Suppressor macrophage treated with lipopolysaccharide for 4 hours (primary cell): ENCODE measurements at regions not wholly inside any gene's neighbourhood (a gene's known extent, or its start where the extent isn't known, plus 50 kb on each side); places are given as distances from the start of the nearest gene placed in this dataset.

Source experiments
- DNase-seq: peaks from one replicate; pipeline ENCODE4 v3.0.0-alpha.2; 2020

DNA sequence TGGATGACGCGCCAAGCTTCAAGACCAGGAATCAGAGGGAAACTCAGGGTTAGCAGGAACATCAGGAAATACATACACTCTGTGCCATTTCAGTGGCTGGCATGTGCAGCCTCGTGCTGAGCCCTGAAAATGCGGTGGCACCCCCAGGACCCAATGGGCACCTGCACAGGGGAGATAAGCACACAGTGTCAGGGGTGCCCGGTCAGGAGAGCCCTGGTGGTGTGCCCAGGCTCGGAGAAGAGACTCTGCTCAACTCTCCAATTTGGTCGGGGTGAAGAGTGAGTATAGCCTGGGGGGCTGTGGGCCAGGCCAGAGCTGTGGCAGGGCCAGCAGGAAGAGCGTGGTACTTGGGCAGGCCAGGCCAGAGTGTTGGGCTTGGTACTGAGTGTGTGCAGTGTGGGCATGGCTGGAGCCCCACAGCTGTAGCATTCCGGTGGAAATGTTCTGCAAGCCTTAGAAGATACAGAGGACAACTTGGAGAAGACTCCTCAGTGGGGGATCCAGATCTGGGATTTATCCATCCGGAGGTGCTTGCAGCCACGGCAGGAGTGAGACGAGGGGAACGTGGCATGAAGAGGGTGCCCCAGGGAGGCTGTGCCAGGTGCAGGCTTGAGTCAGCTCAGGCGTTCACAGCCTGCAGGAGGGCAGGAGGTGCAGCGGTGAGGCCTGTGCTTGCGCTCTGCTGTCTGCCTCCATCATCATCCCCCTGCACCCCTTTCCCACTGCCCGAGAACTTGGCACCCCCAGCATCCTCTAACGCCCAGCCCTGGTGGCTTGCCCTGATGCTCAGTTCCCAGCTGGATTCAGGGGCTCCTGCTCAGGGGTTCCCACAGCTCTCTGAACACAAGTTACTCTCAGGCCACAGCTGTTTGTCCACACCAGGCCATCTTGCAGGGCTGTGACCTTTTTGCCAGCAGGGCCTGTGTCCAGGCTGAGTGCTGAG, 451.7 kb upstream of the HS6ST1 start:
- DNase-seq: no peak

DNA sequence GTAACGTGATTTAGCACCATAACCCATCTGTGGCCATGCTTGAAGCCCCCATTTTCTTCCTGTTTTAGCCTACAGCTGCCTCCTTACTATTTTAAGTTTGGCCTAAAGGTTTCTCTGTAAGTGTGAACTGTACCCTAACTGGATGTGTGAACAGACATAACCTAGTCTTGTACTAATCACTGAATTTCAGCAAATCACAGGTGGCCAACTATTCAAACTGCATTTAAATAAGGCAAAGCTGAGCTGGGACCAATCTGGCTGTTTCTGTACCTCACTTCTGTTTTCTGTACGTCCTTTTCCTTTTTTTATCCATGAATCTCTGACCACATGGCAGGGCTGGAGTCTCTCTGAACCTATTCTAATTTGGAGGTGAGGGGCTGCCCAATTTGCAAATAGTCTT, 452.7 kb upstream of the HS6ST1 start:
- no peak for DNase-seq

GRCh38 chr2:128772671-128773070, 454.0 kb upstream of the HS6ST1 start:
- DNase-seq: no peak

DNA sequence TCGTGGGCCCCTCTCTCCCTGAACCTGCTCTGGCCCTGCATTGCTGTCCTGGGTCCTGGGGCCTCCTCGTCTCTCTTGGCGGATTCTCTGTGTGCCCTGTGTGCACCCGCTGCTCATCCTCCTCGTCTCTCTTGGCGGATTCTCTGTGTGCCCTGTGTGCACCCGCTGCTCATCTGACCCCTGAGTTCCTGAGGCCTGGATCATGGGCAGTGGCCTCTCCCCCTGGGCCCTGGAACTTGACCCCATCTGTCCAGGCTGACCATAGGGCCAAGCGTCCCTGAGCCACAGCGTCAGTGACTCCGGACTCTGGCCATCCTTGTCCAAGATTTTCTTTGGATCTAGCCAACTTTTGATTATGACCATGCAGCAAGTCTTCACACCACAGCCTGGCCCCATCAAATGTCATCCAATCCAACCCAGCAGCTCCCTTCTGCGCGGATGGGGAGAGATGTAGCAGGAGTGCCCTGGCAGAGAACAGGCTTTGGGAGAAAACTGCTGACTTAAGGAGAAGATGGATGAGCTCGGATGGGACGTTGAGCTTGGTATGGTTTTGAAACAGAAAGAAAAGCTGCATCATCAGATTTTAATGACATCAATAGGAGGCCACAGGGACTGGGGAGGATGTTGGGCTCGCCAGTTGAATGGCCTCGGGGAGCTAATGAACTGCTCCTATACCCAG, 455.1 kb upstream of the HS6ST1 start:
- DNase-seq: no peak

- DNase-seq: no peak
Measured at GRCh38 chr2:128774320-128775216, 455.9 kb upstream of the HS6ST1 start.

GRCh38 chr2:128775217-128775913, 456.7 kb upstream of the HS6ST1 start:
- no peak for DNase-seq

DNA sequence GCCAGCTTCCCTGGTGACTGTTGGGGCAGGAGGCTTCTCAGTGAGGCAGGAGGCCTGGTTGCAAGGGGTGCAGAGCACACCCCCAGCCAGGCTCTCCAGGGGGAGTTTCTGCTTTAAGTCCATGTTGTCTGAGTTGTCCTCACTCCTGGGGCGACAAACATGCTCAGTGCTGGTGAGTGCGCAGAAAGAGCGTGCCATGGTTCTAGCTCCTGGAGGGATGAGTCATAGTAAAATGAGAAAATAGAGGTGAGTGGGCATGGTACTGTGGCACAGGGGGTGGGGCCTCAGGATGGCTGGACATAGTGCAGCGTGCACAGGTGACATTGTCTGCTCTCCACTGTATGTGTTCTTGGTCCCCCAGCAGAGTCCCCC, 457.2 kb upstream of the HS6ST1 start:
- DNase-seq: no peak

DNA sequence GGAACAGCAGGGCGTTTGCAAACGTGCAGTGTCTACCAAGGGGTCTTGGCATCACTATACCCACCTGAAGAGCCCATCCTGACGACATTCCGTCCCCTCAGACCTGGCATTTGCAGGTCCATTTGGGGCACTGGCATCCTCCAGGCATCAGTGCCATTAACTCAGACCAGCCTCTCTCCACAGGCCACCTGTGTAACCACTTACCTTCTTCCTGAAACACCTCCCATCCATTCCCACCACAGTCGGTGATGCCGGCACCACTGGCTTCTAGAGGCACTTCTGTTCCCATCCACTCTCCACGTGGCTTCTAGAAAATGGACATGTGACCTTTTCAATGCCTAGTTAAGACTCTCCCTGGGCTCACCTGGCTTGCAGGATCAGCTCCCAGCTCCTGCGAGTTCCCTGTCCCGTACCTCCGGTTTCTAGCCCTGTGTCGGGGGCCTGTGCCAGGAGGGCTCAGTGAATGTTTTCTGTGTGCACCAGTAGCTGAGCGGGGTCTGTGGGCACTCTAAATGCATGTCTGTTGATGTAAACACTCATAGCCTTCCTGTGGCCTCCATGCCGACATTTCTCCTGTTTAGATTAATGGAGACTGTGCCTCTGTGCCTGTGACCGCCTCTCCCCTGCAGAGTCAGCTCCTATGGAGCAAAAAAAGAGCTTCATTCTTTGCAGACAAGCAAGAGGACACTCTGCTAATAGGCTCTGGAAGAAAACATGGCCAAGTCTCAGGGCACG, 458.0 kb upstream of the HS6ST1 start:
- DNase-seq: no peak

- no peak for DNase-seq
Measured at GRCh38 chr2:128777196-128778035, 458.7 kb upstream of the HS6ST1 start.

GRCh38 chr2:128778843-128779242, 460.2 kb upstream of the HS6ST1 start:
- DNase-seq: no peak

GRCh38 chr2:128779301-128780095, 460.8 kb upstream of the HS6ST1 start:
- no peak for DNase-seq

GRCh38 chr2:128780434-128781080, 461.9 kb upstream of the HS6ST1 start:
- DNase-seq: no peak

DNA sequence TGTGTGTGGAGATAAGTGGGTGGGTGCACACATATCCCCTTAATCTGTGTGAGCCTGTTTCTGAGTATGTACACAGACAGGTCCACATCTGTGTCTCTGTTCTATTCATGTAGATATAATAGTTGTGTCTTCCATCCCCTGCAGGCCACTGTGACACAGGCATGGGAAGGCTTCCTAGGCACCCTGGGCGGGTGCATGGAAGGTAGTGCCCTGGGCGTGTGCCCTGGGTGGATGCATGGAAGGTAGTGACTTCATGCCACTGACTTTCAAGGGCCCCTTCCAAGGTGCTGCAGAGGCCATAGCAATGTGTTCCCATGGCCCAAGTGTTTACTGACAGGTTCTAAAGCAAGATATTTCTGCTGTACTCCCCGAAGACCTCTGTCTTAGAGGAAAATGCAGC, 462.5 kb upstream of the HS6ST1 start:
- DNase-seq: no peak

GRCh38 chr2:128781585-128782385, 463.1 kb upstream of the HS6ST1 start:
- no peak for DNase-seq

DNA sequence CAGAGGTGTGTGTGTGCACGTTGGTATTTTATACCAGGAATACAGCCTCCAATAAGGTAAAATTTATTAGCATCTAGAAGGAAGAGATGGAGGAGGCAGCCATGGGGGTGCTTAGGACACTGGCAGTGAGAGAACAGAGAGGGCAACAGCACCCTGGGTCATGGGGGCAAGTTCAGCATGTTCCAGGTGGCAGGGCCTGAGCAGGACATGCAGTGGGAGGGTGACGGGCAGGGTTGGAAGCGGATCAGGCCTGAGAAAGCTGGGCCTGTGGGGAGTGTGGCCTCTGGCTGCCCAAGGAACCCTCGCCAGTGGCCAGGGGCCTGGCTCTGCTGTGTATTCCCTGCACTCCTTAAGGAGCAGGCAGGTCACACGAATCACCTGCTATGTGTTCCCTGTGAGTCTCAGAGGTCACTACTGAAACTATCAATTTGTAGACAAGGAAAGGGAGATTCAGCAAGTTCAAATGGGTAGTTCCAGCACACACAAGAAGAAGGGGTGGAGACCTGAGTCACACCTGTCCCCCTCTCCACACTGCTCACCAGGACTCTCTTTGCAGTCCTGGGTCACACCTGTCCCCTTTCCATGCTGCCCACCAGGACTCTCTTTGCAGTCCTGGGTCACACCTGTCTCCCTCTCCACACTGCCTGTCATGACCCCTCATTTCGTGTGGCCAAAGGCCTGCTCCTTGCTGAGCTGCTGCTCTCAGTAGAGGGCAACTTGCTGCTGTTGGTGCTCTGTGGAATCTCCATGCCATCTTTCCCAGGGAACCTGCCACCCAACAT, 463.9 kb upstream of the HS6ST1 start:
- no peak for DNase-seq

- DNase-seq: no peak
Measured at GRCh38 chr2:128783193-128783671, 464.6 kb upstream of the HS6ST1 start.

GRCh38 chr2:128783896-128784295, 465.2 kb upstream of the HS6ST1 start:
- DNase-seq: no peak
